ENCODE measurements at regions not wholly inside any gene's neighbourhood (a gene's known extent, or its start where the extent isn't known, plus 50 kb on each side); places are given as distances from the start of the nearest gene placed in this dataset.
"Not testable (repeated sequence)": the region's sequence is repeated elsewhere in the genome, so short reads cannot be mapped to it uniquely, and the experiment has no call there.

DNA sequence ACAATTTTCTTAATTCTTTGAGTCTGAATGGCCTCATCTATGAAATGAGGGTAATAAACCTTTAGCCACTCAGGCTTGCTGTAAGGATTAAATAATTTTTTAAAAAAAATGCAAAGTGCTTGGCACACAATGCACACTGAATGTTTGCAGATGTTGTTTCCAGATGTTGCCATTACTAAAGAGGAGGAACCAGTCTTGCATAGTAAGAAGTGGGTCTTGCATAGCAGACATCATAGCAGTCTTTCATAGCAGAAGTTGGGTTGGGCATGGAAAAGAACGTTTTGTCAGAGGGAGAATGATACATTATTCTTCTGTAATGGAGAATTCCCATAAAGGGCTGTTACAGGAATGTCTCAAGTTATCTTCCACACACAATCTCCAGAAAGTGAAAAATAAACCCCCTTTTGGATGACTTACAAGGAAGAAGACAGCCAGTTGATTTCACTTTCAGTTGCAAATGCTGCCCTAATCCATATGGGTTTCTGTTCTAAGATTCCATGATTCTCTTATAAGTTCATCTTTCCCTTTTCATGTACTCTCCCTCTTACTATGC is 327.7 kb downstream of the SUCLG1 start:
- H3K4me1 ChIP-seq (ENCODE audit: control insufficient read depth, extremely low read depth, insufficient read depth, low read length) = no peaks in the 10 kb centered on the region
- no peaks in the 10 kb centered on the region for H3K9me3 ChIP-seq (ENCODE audit: control insufficient read depth, insufficient read depth, low read depth, low read length)
- no peaks in the 10 kb centered on the region for H3K27me3 ChIP-seq (ENCODE audit: control insufficient read depth, insufficient read depth, low read length)
- no peak for DNase-seq (ENCODE audit: low read depth in 2 of 2)
- H3K27ac ChIP-seq (ENCODE audit: insufficient read depth, low read length) = no peak overlapping the region
- no peaks in the 10 kb centered on the region for H3K79me2 ChIP-seq (ENCODE audit: control insufficient read depth, insufficient read depth, low read length)
- H2AFZ ChIP-seq (ENCODE audit: low read length) = no peak overlapping the region
- TF ChIP-seq, protein P1, sequence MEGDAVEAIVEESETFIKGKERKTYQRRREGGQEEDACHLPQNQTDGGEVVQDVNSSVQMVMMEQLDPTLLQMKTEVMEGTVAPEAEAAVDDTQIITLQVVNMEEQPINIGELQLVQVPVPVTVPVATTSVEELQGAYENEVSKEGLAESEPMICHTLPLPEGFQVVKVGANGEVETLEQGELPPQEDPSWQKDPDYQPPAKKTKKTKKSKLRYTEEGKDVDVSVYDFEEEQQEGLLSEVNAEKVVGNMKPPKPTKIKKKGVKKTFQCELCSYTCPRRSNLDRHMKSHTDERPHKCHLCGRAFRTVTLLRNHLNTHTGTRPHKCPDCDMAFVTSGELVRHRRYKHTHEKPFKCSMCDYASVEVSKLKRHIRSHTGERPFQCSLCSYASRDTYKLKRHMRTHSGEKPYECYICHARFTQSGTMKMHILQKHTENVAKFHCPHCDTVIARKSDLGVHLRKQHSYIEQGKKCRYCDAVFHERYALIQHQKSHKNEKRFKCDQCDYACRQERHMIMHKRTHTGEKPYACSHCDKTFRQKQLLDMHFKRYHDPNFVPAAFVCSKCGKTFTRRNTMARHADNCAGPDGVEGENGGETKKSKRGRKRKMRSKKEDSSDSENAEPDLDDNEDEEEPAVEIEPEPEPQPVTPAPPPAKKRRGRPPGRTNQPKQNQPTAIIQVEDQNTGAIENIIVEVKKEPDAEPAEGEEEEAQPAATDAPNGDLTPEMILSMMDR (conservative IDR thresholded peaks at IDR 0.05 in 1 of 2, IDR thresholded peaks at IDR 0.05 in 1 of 2; ENCODE audit: low read depth in 1 of 2, low read length in 2 of 2) = no peak
- TF ChIP-seq EZH2 (IDR thresholded peaks at IDR 0.05; ENCODE audit: low read length, missing control alignments) = no peak
- H3K4me3 ChIP-seq (replicated peaks in 1 of 4; ENCODE audit: control extremely low read depth in 1 of 4, insufficient read depth in 1 of 4, low read depth in 3 of 4, low read length in 4 of 4) = no peak overlapping the region
- no peak overlapping the region for H3K9ac ChIP-seq (ENCODE audit: insufficient read depth, low read length)
- H3K4me2 ChIP-seq (ENCODE audit: extremely low read depth, insufficient read depth, low read length) = no peak overlapping the region
- H4K20me1 ChIP-seq (ENCODE audit: control insufficient read depth, extremely low read depth, insufficient read depth, low read length) = no peaks in the 10 kb centered on the region
- H3K36me3 ChIP-seq (ENCODE audit: control insufficient read depth, insufficient read depth, low read length) = no peaks in the 10 kb centered on the region

DNA sequence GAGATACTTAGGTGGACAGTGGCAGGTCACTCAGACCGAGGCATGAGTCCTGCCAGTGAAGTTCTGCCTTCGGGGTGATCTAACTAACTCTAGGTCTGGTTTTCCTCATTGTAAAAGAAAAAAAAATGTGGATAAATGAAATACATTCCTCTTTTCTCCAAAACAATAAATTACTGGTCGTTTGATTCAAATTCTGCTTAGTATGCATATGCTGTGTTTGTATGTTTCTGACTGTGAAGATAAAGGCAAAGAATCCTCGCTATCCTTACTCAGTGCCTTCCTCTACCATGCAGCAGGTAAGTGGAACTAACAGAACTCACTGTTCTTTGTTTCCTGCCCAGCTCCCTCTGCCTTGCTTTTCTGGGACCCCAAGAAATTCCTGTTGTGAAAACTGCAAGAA is 330.1 kb downstream of the SUCLG1 start:
- no peaks in the 10 kb centered on the region for H3K36me3 ChIP-seq (ENCODE audit: control insufficient read depth, insufficient read depth, low read length)
- no peaks in the 10 kb centered on the region for H3K9me3 ChIP-seq (ENCODE audit: control insufficient read depth, insufficient read depth, low read depth, low read length)
- H3K27me3 ChIP-seq (ENCODE audit: control insufficient read depth, insufficient read depth, low read length) = no peaks in the 10 kb centered on the region
- no peak overlapping the region for H3K27ac ChIP-seq (ENCODE audit: insufficient read depth, low read length)
- H3K79me2 ChIP-seq (ENCODE audit: control insufficient read depth, insufficient read depth, low read length) = no peaks in the 10 kb centered on the region
- no peak overlapping the region for H2AFZ ChIP-seq (ENCODE audit: low read length)
- no peak for DNase-seq (ENCODE audit: low read depth in 2 of 2)
- no peak overlapping the region for H3K9ac ChIP-seq (ENCODE audit: insufficient read depth, low read length)
- no peak overlapping the region for H3K4me3 ChIP-seq (replicated peaks in 1 of 4; ENCODE audit: control extremely low read depth in 1 of 4, insufficient read depth in 1 of 4, low read depth in 3 of 4, low read length in 4 of 4)
- TF ChIP-seq, protein P1 (conservative IDR thresholded peaks at IDR 0.05 in 1 of 2, IDR thresholded peaks at IDR 0.05 in 1 of 2; ENCODE audit: low read depth in 1 of 2, low read length in 2 of 2) = no peak
- TF ChIP-seq EZH2 (IDR thresholded peaks at IDR 0.05; ENCODE audit: low read length, missing control alignments) = no peak
- no peaks in the 10 kb centered on the region for H4K20me1 ChIP-seq (ENCODE audit: control insufficient read depth, extremely low read depth, insufficient read depth, low read length)
- no peak overlapping the region for H3K4me2 ChIP-seq (ENCODE audit: extremely low read depth, insufficient read depth, low read length)
- H3K4me1 ChIP-seq (ENCODE audit: control insufficient read depth, extremely low read depth, insufficient read depth, low read length) = no peaks in the 10 kb centered on the region

DNA sequence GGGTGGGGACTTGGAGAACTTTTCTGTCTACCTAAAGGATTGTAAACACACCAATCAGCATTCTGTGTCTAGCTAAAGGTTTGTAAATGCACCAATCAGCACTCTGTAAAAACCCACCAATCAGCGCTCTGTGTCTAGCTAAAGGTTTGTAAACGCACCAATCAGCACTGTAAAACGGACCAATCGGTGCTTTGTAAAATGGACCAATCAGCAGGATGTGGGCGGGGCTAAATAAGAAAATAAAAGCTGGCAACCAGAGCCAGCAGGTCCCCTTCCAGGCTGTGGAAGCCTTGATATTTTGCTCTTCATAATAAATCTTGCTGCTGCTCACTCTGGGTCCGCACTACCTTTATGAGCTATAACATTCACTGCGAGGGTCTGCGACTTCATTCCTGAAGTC is 331.3 kb downstream of the SUCLG1 start:
- not testable (repeated sequence) for H3K27ac ChIP-seq (ENCODE audit: insufficient read depth, low read length); H4K20me1 ChIP-seq (ENCODE audit: control insufficient read depth, extremely low read depth, insufficient read depth, low read length); H3K36me3 ChIP-seq (ENCODE audit: control insufficient read depth, insufficient read depth, low read length); H3K9ac ChIP-seq (ENCODE audit: insufficient read depth, low read length); H3K4me2 ChIP-seq (ENCODE audit: extremely low read depth, insufficient read depth, low read length); H3K4me3 ChIP-seq (replicated peaks in 1 of 4; ENCODE audit: control extremely low read depth in 1 of 4, insufficient read depth in 1 of 4, low read depth in 3 of 4, low read length in 4 of 4); H3K9me3 ChIP-seq (ENCODE audit: control insufficient read depth, insufficient read depth, low read depth, low read length); DNase-seq (ENCODE audit: low read depth in 2 of 2); H3K79me2 ChIP-seq (ENCODE audit: control insufficient read depth, insufficient read depth, low read length); H2AFZ ChIP-seq (ENCODE audit: low read length); H3K4me1 ChIP-seq (ENCODE audit: control insufficient read depth, extremely low read depth, insufficient read depth, low read length); H3K27me3 ChIP-seq (ENCODE audit: control insufficient read depth, insufficient read depth, low read length)

Data from fibroblast of lung (primary cell).